Lower leg skin (tissue), 3 donors: ENCODE measurements at regions not wholly inside any gene's neighbourhood (a gene's known extent, or its start where the extent isn't known, plus 50 kb on each side); places are given as distances from the start of the nearest gene placed in this dataset.

ENCODE experiments used
- POLR2A ChIP-seq, 2 donors: fragments of 450-650 bp; IDR thresholded peaks; one replicate each; pipeline ENCODE4 v1.6.1; 2016 to 2017; ENCODE audit warnings: antibody characterized with exemption in 2 of 2, mild to moderate bottlenecking in 1 of 2, moderate library complexity in 1 of 2
- TF ChIP-seq, protein P1 (sequence below), 3 donors: fragments of 450-650 bp; IDR thresholded peaks; one replicate each; pipeline ENCODE4 v1.5.1; 2016; ENCODE audit warnings: antibody characterized with exemption in 3 of 3, mild to moderate bottlenecking in 3 of 3, moderate library complexity in 2 of 3

DNA sequence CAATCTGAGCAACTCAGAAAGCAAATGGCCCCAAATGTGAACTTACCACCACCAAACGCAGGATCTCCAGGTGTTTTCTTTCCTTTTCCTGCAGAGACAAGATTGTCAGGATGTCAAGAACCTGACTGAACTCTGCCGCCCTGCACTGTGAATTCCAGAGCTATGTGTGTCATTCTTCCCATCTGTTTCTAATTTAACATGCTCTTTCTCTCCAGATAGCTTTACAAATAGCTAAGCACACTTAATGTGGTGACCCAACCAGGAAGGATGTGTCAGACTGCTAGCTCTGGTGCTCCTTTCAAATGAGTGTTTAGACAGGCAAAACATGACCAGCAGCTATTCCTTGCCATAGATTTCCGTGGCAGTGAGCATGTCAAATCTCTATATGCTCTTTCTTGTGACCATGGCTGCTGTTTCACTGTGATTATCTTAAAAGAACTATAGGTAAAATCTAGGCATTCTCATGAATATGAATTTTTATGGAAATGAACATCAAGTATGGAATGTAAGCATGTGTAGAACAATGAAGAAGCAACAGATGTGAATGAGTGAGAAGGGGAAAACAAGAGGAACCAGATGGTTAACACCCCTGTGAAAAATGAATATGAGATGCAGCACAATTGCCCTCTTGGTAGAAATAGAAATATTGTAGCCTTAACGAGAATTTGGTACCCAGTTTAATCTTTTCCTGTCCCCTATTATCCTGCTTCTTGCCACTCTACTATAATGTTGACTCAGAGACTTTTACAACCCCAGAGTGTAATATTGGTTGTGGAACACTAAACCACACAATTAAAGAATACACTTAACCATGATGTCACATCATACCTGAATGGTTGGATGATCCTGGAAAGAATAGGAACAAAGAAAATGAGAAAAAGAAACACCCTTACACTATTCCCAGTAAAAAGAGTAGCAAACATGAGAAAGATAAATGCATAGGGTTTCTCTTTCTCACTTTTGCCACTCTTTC is 247.8 kb upstream of the DKK2 start:
- no peak for TF ChIP-seq POLR2A (IDR thresholded peaks at IDR 0.05)
- TF ChIP-seq, protein P1, sequence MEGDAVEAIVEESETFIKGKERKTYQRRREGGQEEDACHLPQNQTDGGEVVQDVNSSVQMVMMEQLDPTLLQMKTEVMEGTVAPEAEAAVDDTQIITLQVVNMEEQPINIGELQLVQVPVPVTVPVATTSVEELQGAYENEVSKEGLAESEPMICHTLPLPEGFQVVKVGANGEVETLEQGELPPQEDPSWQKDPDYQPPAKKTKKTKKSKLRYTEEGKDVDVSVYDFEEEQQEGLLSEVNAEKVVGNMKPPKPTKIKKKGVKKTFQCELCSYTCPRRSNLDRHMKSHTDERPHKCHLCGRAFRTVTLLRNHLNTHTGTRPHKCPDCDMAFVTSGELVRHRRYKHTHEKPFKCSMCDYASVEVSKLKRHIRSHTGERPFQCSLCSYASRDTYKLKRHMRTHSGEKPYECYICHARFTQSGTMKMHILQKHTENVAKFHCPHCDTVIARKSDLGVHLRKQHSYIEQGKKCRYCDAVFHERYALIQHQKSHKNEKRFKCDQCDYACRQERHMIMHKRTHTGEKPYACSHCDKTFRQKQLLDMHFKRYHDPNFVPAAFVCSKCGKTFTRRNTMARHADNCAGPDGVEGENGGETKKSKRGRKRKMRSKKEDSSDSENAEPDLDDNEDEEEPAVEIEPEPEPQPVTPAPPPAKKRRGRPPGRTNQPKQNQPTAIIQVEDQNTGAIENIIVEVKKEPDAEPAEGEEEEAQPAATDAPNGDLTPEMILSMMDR (IDR thresholded peaks at IDR 0.05), result no peak
